HG03064 (cell line): ENCODE measurements at regions not wholly inside any gene's neighbourhood (a gene's known extent, or its start where the extent isn't known, plus 50 kb on each side); places are given as distances from the start of the nearest gene placed in this dataset.
"Not testable (repeated sequence)": the region's sequence is repeated elsewhere in the genome, so short reads cannot be mapped to it uniquely, and the experiment has no call there.

Source experiments
- ATAC-seq: cut with Tn5 transposase; IDR thresholded peaks from one replicate; pipeline ENCODE4 v1.9.1; 2021; ENCODE audit warnings: low read depth; ENCODE audit not compliant: unreplicated experiment

GRCh38 chr9:91017245-91017644, 215.6 kb downstream of the SYK start:
- no peak for ATAC-seq

- not testable (repeated sequence) for ATAC-seq
These were observed 218.3 kb downstream of the SYK start for GRCh38 chr9:91019871-91020270.

- ATAC-seq: not testable (repeated sequence)
These were observed 220.0 kb downstream of the SYK start for GRCh38 chr9:91021656-91022055.

GRCh38 chr9:91023741-91024140, 222.1 kb downstream of the SYK start:
- no peak for ATAC-seq

GRCh38 chr9:91024841-91025240, 223.2 kb downstream of the SYK start:
- no peak for ATAC-seq

- ATAC-seq: no peak
These were observed 224.2 kb downstream of the SYK start for GRCh38 chr9:91025856-91026255.

GRCh38 chr9:91026266-91026665, 224.6 kb downstream of the SYK start:
- ATAC-seq: no peak

- no peak for ATAC-seq
These were observed 225.4 kb downstream of the SYK start for GRCh38 chr9:91027005-91027404.

- ATAC-seq: no peak
These were observed 226.7 kb downstream of the SYK start for GRCh38 chr9:91028166-91028827.

GRCh38 chr9:91029650-91030361, 228.2 kb downstream of the SYK start:
- ATAC-seq: no peak

- ATAC-seq: no peak
These were observed 230.5 kb downstream of the SYK start for GRCh38 chr9:91032121-91032531.

- no peak for ATAC-seq
These were observed 231.7 kb downstream of the SYK start for GRCh38 chr9:91033270-91033669.

- ATAC-seq: no peak
These were observed 232.2 kb downstream of the SYK start for GRCh38 chr9:91033797-91034196.

GRCh38 chr9:91034521-91034920, 232.9 kb downstream of the SYK start:
- ATAC-seq: no peak

GRCh38 chr9:91034976-91035824, 233.6 kb downstream of the SYK start:
- no peak for ATAC-seq

GRCh38 chr9:91035825-91036208, 234.2 kb downstream of the SYK start:
- no peak for ATAC-seq

- ATAC-seq: no peak
These were observed 234.7 kb downstream of the SYK start for GRCh38 chr9:91036356-91036755.

GRCh38 chr9:91036826-91037510, 235.3 kb downstream of the SYK start:
- ATAC-seq: peak; percentile 63

- no peak for ATAC-seq
These were observed 236.2 kb downstream of the SYK start for GRCh38 chr9:91037511-91038482.
